ENCODE measurements at regions not wholly inside any gene's neighbourhood (a gene's known extent, or its start where the extent isn't known, plus 50 kb on each side); places are given as distances from the start of the nearest gene placed in this dataset.

GRCh38 chr5:106545325-106545724, 1125.4 kb downstream of the EFNA5 start:
- Histone ChIP-seq H3K4me1 (no peaks in the 10 kb centered on the region), H3K36me3 (ENCODE audit: insufficient read depth in 1 of 2, low read depth in 1 of 2) (no peaks in the 10 kb centered on the region), H3K27me3 (ENCODE audit: insufficient read depth in 3 of 3, low read length in 2 of 3) (no peaks in the 10 kb centered on the region), H3K27ac (no peak overlapping the region), H3K9me3 (peaks cover 3% of the 10 kb centered on the region), H3K4me3 (no peak overlapping the region)
- intact Hi-C loops (cut with DNase I): no loop called here
- DNase-seq (no peak), ATAC-seq (no peak)
- no peak for TF ChIP-seq CTCF (IDR thresholded peaks at IDR 0.05)
- WGBS, 3 donors: 49 to 66% (median 58%) methylated on average over 2 of the region's 2 CpGs

- 66 to 77% (median 70%) methylated on average over 1 of the region's 1 CpG for WGBS, 3 donors
- ATAC-seq: no peak
- Histone ChIP-seq H3K27ac (no peak overlapping the region), H3K27me3 (ENCODE audit: insufficient read depth in 3 of 3, low read length in 2 of 3) (no peaks in the 10 kb centered on the region), H3K9me3 (peaks cover 3% of the 10 kb centered on the region), H3K4me3 (no peak overlapping the region), H3K36me3 (ENCODE audit: insufficient read depth in 1 of 2, low read depth in 1 of 2) (no peaks in the 10 kb centered on the region), H3K4me1 (no peaks in the 10 kb centered on the region)
- no peak for DNase-seq
- TF ChIP-seq CTCF (IDR thresholded peaks at IDR 0.05): no peak
- intact Hi-C loops (cut with DNase I): no loop called here
These were observed 1127.4 kb downstream of the EFNA5 start for GRCh38 chr5:106543330-106543729.

GRCh38 chr5:106530150-106530549, 1140.6 kb downstream of the EFNA5 start:
- Histone ChIP-seq H3K36me3 (ENCODE audit: insufficient read depth in 1 of 2, low read depth in 1 of 2) (no peaks in the 10 kb centered on the region), H3K27me3 (ENCODE audit: insufficient read depth in 3 of 3, low read length in 2 of 3) (no peaks in the 10 kb centered on the region), H3K4me3 (no peak overlapping the region), H3K27ac (no peak overlapping the region), H3K9me3 (no peaks in the 10 kb centered on the region), H3K4me1 (no peaks in the 10 kb centered on the region)
- intact Hi-C loops (cut with DNase I): no loop called here
- ATAC-seq (no peak), DNase-seq (no peak)
- TF ChIP-seq CTCF (IDR thresholded peaks at IDR 0.05): no peak

- H3K4me3 ChIP-seq: no peak overlapping the region
- WGBS, 3 donors: 84 to 97% (median 92%) methylated on average over 3 of the region's 3 CpGs
- intact Hi-C loops (cut with DNase I): no loop called here
- no peaks in the 10 kb centered on the region for H3K27me3 ChIP-seq (ENCODE audit: insufficient read depth in 3 of 3, low read length in 2 of 3)
- TF ChIP-seq CTCF (IDR thresholded peaks at IDR 0.05): no peak
- H3K9me3 ChIP-seq: no peaks in the 10 kb centered on the region
- ATAC-seq (no peak), DNase-seq (no peak)
- no peak overlapping the region for H3K27ac ChIP-seq
- H3K36me3 ChIP-seq (ENCODE audit: insufficient read depth in 1 of 2, low read depth in 1 of 2): no peaks in the 10 kb centered on the region
- no peaks in the 10 kb centered on the region for H3K4me1 ChIP-seq
These were observed 1145.3 kb downstream of the EFNA5 start for GRCh38 chr5:106525438-106525837.

DNA sequence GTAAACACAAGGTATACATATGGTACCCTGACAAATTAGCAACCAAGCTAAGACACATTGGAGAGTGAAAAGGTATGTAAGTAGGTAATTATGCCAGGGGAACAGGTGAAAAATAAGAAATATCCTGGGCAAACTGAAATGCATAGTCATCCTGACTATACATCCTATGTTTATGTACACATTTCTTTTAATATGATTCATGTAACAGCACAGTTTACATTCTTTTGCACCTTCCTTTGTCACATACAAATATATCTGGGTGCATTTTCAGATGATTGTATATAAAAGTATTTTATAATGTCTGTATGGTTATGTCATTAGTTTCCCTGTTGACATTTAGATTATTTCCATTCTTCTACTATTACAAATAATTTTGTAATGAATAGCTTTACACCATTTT, 1146.9 kb downstream of the EFNA5 start:
- Histone ChIP-seq H3K9me3 (no peaks in the 10 kb centered on the region), H3K4me1 (no peaks in the 10 kb centered on the region), H3K27ac (no peak overlapping the region), H3K4me3 (no peak overlapping the region), H3K27me3 (ENCODE audit: insufficient read depth in 3 of 3, low read length in 2 of 3) (no peaks in the 10 kb centered on the region), H3K36me3 (ENCODE audit: insufficient read depth in 1 of 2, low read depth in 1 of 2) (no peaks in the 10 kb centered on the region)
- intact Hi-C loops (cut with DNase I): no loop called here
- ATAC-seq (no peak), DNase-seq (no peak)
- no peak for TF ChIP-seq CTCF (IDR thresholded peaks at IDR 0.05)
